IMR-90 (cell line): ENCODE measurements at regions not wholly inside any gene's neighbourhood (a gene's known extent, or its start where the extent isn't known, plus 50 kb on each side); places are given as distances from the start of the nearest gene placed in this dataset.

Source experiments
- CTCF ChIP-seq: conservative IDR thresholded peaks from 2 replicates; pipeline ENCODE4 v1.5.1; 2012; ENCODE audit warnings: mild to moderate bottlenecking, low read depth, low read length, improper control_type of control experiment
- SMC3 ChIP-seq: fragments of 150-350 bp; IDR thresholded peaks from 2 replicates; pipeline ENCODE4 v1.6.1; 2016; ENCODE audit warnings: low read depth, mild to moderate bottlenecking, antibody characterized with exemption, low read length, moderate library complexity

GRCh38 chrX:148298737-148299136 is 201.7 kb upstream of the AFF2 start:
- no peak for TF ChIP-seq CTCF
- no peak for TF ChIP-seq SMC3
